HG03469 (cell line): ENCODE measurements at regions not wholly inside any gene's neighbourhood (a gene's known extent, or its start where the extent isn't known, plus 50 kb on each side); places are given as distances from the start of the nearest gene placed in this dataset.
"Not testable (repeated sequence)": the region's sequence is repeated elsewhere in the genome, so short reads cannot be mapped to it uniquely, and the experiment has no call there.

Experiments used
- ATAC-seq: cut with Tn5 transposase; IDR thresholded peaks from one replicate; pipeline ENCODE4 v1.9.1; 2021; ENCODE audit warnings: mild to moderate bottlenecking, moderate library complexity, moderate number of reproducible peaks; ENCODE audit not compliant: unreplicated experiment

GRCh38 chr13:33543631-33544265 lies 258.2 kb upstream of the STARD13 start:
- no peak for ATAC-seq

GRCh38 chr13:33544308-33544707 lies 258.8 kb upstream of the STARD13 start:
- no peak for ATAC-seq

- ATAC-seq: no peak
These were observed 259.9 kb upstream of the STARD13 start for GRCh38 chr13:33545492-33545891.

- no peak for ATAC-seq
These were observed 261.5 kb upstream of the STARD13 start for GRCh38 chr13:33547035-33547434.

GRCh38 chr13:33548069-33548468 lies 262.5 kb upstream of the STARD13 start:
- ATAC-seq: no peak

DNA sequence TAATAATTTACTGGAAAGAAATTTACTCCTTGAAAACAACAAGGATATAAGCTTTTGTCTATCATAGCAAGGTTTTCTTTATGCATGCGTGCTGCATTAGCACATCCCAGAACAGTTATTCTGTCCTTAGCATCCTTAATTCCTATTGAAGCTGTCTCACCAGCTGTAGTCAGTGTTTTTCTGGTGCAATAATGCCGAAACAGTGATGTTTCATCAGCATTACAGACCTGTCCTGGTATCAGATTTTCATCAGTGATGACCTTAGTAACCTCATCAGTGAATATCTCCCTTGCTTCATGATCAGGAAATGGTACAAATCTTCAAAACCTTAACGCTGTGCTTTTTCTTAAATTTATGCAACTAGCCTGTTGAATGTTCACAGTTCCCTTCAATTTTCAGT lies 264.7 kb upstream of the STARD13 start:
- ATAC-seq: no peak

GRCh38 chr13:33550885-33551284 lies 265.3 kb upstream of the STARD13 start:
- peak; percentile 52 for ATAC-seq

- ATAC-seq: peak; percentile 64
These were observed 262.8 kb upstream of the RFC3 start for GRCh38 chr13:33554919-33555791.

DNA sequence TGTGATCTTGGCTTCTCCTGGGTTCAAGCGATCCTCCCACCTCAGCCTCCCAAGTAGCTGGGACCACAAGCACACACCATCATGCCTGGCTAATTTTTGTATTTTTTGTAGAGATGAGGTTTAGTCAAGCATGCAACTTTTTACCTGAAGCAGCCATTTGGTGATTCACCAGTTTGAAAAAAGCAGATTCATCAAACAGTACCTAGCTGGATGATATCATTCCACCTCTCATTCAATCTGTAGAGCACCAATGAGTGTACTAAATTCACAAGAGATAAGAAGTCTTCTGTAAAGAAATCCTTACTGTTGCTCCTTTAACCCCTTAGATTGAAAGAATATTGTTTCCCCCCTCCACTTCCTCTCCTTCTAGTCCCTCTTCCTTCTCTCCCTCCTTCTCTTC lies 261.1 kb upstream of the RFC3 start:
- ATAC-seq: no peak

GRCh38 chr13:33560726-33561125 lies 257.2 kb upstream of the RFC3 start:
- ATAC-seq: no peak

GRCh38 chr13:33561627-33562026 lies 256.3 kb upstream of the RFC3 start:
- ATAC-seq: no peak

DNA sequence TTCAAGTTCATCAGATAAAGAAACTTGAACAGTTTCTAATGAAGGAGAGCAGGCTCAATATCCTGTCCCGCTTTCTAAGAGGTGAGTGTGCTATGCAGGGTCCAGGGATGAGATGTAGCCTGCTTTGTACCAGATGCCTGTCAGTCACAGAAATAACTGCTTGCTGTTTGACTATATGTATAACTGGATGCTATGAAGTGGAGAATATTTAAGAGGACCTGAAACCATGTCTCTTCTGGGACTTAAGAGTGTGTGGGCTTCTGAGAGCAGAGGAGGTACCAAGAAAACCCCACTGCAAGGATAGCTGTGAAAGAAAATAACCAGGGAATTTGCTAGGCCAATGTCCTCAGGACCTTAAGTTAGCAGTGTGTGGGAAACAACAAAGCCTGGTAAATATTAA lies 246.3 kb upstream of the RFC3 start:
- ATAC-seq: peak; percentile 82

DNA sequence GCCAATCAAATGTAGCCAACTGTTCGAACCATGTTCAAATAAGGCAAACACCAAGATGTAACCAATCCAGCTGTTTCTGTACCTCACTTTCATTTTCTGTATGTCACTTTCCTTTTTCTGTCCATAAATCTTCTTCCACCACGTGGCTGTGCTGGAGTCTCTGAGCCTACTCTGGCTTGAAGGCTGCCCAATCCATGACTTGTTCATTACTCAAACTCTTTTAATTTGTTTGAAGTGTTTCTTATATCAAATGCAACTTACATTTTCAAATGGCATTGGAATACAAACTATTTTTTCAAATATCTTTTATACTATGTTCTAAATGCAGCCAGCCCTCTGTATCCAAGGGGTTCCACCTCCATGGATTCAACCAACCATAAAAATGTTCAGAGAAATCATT lies 245.6 kb upstream of the RFC3 start:
- ATAC-seq: not testable (repeated sequence)

DNA sequence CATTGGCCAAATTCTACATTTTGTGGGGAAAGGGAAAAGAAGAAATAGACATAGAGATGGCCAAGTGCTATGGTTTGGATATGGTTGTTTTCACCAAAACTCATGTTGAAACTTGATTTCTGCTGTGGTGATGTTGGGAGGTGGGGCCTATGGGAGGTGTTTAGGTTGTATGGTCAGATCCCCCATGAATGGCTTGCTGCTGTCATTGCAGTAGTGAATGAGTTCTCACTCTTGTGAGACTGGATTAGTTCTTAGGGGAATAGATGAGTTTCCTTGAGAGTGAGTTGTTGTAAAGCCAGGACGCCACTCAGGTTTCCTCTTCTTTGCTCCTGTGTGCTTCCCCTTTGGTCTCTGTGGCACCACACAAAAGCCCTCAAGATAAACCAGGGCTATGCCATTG lies 242.6 kb upstream of the RFC3 start:
- no peak for ATAC-seq

GRCh38 chr13:33577007-33577406 lies 240.9 kb upstream of the RFC3 start:
- no peak for ATAC-seq

GRCh38 chr13:33578786-33579185 lies 239.2 kb upstream of the RFC3 start:
- no peak for ATAC-seq

DNA sequence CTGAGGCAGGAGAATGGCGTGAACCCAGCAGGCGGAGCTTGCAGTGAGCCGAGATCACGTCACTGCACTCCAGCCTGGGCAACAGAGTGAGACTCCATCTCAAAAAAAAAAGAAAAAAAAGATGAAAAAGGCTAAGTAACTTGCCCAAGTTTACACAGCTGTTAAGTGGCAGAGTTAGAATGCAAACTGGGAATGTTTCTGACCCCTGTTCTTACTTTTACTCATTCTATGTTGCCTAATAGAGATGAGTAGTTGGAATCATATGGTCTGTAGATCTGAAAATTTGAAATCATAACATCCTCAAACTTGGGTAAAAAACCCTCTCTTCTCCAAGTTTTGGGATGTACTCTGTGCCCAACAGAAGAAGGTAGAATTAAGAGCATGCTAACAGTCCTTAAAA lies 235.8 kb upstream of the RFC3 start:
- ATAC-seq: no peak

DNA sequence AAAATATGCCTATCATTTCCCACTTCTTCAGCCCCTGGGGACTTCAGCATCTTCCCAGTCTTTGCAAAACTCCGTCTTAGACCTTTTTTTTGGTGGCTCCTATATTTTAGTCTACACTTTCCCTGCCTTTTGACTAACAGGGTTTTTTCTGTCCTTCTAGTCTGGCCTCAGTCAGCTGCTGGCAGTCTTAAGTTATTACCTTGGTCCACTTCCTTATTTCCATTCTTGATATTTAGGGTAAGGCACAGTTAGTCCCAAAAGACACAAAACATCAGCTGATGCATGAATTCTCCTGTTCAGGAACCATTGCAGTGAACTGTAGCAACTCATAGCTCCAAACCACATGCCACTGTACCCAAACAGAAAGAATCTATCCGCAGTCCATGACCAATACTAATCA lies 234.6 kb upstream of the RFC3 start:
- ATAC-seq: no peak

DNA sequence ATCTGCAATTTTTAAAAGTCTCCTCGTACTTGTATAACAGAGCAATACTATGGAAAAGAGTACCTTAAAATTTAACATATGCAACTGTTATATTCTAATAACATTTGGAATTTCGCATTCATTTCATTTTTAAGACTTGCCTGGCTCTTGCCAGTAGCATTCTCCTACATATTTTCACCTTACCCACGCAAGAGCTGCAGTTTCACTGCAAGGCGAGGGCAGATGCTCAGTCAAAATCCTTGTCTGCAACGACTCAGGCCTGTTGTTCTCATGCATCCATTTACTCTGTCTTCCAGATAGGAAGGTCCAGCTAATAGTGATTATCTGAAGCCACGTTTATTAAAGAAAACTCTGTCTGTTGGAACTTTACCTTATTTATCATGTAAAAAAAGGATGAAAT lies 227.0 kb upstream of the RFC3 start:
- no peak for ATAC-seq

DNA sequence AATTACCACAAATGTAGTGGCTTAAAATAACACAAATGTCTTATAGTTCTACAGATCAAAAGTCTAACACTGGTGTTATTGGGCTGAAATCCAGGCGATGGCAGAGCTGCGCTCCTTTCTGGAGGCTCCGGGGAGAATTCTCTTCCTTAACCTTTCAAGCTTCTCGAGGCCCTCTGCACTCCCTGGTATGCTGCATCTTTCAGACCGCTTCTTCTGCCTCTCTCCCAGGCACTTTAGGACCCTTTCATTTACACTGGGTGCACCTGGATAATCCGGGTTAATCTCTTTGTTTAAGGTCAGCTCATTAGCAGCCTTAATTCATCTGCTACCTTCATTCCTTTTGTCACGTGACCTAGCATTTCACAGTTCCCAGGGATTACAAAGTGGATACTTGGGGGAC lies 211.3 kb upstream of the RFC3 start:
- no peak for ATAC-seq

- ATAC-seq: no peak
These were observed 207.4 kb upstream of the RFC3 start for GRCh38 chr13:33610438-33611120.
